GM19467 (cell line): ENCODE measurements at regions not wholly inside any gene's neighbourhood (a gene's known extent, or its start where the extent isn't known, plus 50 kb on each side); places are given as distances from the start of the nearest gene placed in this dataset.
"Not testable (repeated sequence)": the region's sequence is repeated elsewhere in the genome, so short reads cannot be mapped to it uniquely, and the experiment has no call there.

Experiments used
- ATAC-seq: cut with Tn5 transposase; IDR thresholded peaks from one replicate; pipeline ENCODE4 v1.9.1; 2021; ENCODE audit warnings: mild to moderate bottlenecking, moderate library complexity; ENCODE audit not compliant: unreplicated experiment

DNA sequence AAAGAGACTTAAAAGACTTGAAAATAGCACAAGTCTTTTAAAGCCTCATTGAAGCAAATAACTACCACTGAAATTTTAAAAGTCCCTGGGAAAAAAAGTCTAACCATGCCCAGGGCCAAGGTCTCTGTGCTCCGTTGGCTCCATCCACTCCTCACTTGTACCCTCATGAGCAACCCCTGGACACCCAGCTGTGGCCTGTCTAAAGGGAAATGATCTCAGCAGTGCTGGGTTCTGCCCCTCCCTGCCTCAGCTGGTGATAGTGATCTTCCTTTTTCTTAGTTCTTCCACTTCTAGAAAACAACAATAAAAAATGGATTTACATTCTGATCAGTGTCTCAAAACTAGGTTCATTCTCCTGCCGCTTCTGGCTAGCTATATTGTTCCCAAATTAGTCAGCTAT, 423.5 kb upstream of the ADAMTS5 start:
- ATAC-seq: no peak

DNA sequence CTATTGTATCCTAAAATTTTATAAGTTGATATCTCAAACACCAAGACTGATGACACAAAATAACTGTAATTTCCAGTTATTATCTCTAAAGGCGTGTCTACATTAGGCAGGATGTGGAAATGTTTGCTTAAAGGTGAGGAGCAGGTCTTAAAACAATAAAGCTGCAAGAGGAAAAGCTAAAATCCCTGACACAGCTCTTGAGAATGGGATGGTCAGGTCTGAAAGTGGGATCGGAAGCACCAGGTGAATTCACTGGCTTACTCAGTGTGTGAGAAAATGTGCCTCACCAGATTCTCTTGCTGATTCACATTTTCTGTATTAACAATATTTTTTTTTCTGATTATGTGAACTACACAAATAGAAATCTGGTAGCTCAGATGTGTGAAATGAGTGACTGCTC, 421.9 kb upstream of the ADAMTS5 start:
- no peak for ATAC-seq

- ATAC-seq: no peak
Measured at GRCh38 chr21:27382404-27382803, 415.5 kb upstream of the ADAMTS5 start.

GRCh38 chr21:27380303-27380702, 413.4 kb upstream of the ADAMTS5 start:
- ATAC-seq: no peak

- no peak for ATAC-seq
Measured at GRCh38 chr21:27379354-27379753, 412.5 kb upstream of the ADAMTS5 start.

DNA sequence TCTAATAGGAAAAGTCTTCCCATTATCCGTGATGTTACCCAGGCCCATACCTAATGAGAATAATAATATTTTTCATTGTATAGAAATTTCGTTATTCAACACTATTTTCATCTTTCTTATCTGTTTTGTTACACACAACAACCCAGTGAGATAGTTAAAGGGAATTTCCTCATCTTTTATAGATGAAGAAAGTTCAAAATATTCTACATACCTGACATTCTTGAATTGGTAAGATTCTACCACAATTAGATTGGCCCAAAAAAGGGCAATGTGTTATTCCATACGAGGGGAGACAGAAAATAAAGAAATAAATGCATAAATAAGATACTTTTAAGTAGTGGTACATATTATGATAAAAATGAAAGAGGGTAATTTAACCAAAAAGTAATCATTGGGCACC, 405.5 kb upstream of the ADAMTS5 start:
- ATAC-seq: no peak

- no peak for ATAC-seq
Measured at GRCh38 chr21:27371975-27372331, 405.1 kb upstream of the ADAMTS5 start.

DNA sequence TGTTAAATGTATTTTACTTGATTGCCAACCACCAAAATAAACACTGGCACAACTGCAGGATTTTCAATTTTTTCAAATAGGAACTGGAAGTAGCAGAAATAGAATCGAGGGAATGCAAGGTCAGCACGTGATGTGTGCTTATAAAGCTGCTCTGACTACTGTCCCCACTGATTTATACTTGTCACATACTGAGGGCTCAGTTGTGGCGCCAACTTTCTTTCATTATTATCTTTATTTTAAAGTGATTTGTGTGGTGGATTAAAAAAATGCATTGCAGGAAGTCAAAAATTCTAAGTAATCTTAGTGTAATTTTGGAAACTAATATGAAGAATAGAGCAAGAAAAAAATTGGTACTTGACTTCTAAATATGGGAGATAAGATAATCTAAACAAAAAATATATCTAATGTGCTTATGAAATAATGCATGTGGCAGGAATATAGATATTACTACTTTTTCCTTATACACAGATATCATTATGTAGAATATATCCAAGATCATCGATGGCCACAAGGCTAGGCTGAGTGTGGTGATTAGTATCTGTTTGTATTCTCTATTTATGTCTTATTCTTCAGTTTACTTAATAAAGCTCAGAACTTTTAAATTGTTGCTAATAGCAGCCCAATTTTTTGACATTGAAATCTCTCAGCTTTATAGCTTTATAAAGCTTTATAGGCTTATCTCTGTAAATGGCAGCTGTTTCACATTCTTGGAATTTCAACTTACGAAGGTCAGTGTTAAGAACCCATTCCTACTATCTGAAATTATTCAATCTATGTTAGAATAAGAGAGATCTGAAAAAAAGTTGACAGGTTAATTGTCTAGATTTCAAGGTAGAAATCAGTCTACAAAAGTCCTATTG, 404.5 kb upstream of the ADAMTS5 start:
- ATAC-seq: no peak

DNA sequence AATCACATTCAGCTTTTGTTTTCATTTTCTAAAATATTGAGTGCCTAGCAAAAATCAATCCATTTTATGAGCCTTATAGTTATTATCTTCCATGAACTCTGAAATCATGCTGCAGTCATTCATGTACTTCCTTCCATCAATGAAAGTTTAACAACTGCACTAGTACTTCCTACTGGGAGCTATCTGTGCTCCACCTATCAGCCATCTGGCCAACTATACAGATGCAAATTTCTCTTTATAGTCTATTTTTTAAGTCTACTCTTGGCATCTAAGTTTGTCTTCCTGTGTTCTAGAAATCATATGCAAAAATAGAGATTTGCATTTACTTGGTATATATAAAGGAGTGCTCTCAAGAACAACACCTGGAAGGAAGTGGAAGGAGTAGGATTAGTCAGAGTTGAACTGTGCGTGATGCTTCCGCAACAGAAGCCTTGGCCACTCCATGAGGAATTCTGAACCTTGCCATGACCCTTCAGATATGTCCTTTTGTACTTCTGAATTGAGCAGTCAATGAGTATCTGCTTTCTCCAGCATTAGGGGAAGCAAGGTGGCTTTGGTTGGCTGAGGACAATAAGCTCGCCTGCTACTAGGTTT, 403.2 kb upstream of the ADAMTS5 start:
- no peak for ATAC-seq

DNA sequence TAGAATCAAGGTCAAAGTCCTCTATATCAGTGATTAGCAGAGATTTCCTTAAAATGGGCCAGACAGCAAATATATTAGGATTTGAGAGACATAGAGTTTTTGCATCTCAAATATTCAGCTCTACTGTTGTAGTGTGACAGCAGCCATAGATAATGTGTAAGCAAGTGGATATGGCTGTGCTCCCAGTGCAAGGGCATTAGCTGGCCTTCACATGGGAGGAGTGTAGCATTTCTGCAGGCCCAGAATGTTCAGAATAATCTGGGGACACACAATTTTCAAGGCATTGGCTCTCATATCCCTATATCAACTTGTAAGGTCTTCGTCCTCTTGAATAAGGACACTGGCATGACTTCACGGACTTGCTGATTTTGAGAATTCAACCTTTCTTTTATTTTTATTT, 402.3 kb upstream of the ADAMTS5 start:
- ATAC-seq: no peak

DNA sequence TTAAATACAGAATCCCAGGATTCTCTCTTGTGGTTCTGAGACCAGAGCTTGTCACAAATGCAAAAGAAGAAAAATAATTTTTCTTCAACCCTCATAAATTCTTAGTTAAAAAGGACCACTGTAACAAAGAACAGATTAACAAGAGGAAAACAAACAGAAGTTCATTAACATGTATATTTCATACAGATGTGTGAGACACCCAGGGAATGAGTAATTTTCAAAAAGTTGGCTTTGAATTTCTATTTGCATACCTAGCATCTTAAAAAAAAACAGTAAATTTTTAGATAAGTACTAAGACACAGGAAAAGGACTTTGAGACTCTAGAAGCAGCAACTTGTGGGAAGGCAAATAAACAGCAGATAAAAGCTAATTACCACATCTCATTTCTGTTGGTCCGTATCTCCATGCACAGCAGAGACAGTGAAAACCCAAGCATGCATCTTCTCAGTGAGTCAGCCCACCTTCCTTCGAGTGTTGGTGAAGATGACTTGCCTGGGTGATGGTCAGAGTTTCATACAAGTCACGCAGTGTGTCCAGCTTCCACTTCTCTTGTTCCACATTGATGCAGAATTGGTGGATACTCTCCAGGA, 399.9 kb upstream of the ADAMTS5 start:
- ATAC-seq: no peak

- no peak for ATAC-seq
Measured at GRCh38 chr21:27366036-27366435, 399.1 kb upstream of the ADAMTS5 start.

GRCh38 chr21:27365394-27365793, 398.5 kb upstream of the ADAMTS5 start:
- no peak for ATAC-seq

DNA sequence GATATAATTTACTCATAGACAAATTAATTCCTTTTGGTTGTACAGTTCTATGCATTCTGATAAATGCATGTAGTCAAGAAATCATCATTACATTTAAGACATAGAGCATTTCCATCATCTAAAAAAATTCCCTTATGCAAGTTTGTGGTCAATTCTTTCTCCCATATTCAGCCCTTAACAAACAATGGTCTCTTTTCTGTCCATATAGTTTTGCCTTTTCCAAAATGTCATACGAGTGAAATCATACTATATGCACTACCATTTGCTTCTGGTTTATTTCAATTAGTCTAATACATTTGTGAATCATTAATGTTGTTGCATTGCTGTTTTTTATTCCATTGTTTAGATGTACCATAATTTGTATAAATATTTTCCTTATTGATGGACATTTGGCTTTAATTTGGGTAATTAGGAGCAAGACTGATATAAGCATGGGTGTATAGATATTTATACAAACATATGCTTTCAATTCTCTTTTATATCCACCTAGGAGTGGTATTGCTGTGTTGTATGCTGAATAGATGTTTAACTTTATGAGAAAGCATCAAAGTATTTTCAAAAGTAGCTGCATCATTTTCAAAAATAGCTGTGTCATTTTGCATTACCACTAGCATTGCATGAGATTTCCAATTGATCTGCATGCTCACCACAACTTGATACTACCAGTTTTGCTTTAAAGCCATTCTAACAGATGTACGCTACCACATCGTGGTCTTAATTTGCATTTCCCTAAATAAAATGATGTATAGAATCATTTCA, 397.0 kb upstream of the ADAMTS5 start:
- no peak for ATAC-seq

GRCh38 chr21:27362249-27362648, 395.4 kb upstream of the ADAMTS5 start:
- no peak for ATAC-seq

DNA sequence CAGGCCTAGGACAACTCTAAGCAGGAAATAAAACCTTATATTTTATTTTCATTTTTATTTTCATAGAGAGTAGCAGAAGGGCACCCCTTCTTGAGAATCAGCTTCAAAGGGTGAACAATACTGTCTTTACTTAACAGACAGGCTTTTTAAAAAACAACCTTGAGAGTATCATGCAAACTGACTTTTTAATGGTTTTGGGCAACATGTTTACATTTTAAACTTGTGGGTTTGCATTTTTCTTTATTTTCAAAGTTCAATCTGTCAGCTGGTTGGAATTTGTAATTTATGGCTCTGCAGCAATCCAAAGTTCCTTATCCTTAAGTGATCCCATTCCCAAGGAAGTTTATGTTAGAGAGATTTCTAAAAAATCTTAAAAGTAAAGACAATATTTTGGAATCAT, 392.3 kb upstream of the ADAMTS5 start:
- ATAC-seq: no peak

- no peak for ATAC-seq
Measured at GRCh38 chr21:27352885-27353284, 386.0 kb upstream of the ADAMTS5 start.

DNA sequence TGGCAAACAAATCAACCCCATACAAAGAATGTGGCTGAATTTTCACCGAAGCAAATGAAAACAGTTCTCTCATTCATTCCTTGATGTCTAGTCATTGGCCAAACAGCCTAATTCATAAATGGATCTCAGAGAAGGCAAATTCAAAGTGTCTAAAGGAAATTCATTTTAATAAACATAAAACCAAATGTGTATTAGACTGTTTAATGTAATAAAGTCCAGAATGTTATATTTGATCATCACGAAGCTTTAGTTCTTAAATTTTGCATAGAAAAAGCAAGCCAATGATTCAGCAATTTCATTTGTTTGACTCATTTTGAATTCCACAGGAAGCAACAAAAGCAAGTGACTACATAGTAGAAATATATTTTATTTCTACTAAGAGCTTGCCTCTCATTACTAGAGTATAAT, 379.2 kb upstream of the ADAMTS5 start:
- ATAC-seq: no peak

- no peak for ATAC-seq
Measured at GRCh38 chr21:27339902-27340301, 373.0 kb upstream of the ADAMTS5 start.

DNA sequence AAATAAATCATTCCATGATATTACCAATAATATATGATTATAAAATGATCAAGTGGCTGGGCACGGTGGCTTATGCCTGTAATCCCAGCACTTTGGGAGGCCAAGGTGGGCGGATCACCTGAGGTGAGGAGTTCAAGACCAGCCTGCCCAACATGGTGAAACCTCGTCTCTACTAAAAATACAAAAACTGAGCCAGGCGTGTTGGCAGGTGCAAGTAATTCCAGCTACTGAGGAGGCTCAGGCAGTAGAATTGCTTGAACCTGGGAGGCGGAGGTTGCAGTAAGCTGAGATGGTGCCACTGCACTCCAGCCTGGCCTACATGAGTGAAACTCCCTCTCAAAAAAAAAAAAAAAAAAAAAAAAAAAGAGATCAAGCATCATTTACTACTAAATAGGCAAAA, 371.1 kb upstream of the ADAMTS5 start:
- ATAC-seq: not testable (repeated sequence)

DNA sequence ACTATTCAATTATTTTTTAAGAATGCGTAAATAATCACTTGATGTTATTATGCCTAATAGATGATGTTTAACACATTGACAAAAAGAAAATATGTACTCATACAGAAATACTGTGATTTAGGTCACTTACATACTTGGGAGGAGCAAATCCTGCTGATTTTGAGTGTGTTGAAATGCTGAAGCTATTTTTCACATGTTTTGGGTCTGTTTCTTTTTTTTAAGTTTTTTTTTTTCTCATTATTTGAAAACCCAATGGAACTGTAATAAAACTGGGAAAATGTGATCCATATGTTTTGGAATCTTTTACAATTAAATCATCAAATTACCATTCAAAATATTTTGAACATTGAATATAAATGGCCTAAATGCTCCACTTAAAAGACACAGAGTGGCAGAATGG, 366.2 kb upstream of the ADAMTS5 start:
- no peak for ATAC-seq
